WTC11 (cell line): ENCODE measurements at regions not wholly inside any gene's neighbourhood (a gene's known extent, or its start where the extent isn't known, plus 50 kb on each side); places are given as distances from the start of the nearest gene placed in this dataset.

Experiments used
- ATAC-seq: fragments of 200-7000 bp; cut with Tn5 transposase; 2 replicates; pipeline ENCODE4 v1.10.0; 2021; ENCODE audit warnings: mild to moderate bottlenecking, moderate library complexity
- CTCF ChIA-PET: fragments of 300-600 bp; sonication (Branson Sonifier 250); formaldehyde crosslinking; loops from one replicate; lab custom pipeline; 2021; ENCODE audit warnings: antibody characterized with exemption; lab: Charles Lee
- POLR2A ChIA-PET: fragments of 350-600 bp; sonication (Branson Sonifier 250); formaldehyde crosslinking; loops from one replicate; lab custom pipeline; 2021; ENCODE audit warnings: antibody characterized with exemption; lab: Charles Lee
- DNase-seq: peaks from one replicate; pipeline ENCODE4 v3.0.0; 2021; ENCODE audit warnings: low spot score
- H3K27ac Mint-ChIP-seq: 2 replicates; pipeline ENCODE4 v1.8.0; 2021; ENCODE audit warnings: mixed read lengths
- H3K27me3 Mint-ChIP-seq: 2 replicates; pipeline ENCODE4 v1.8.0; 2021; ENCODE audit warnings: low read depth, mild to moderate bottlenecking, moderate library complexity, mixed read lengths
- H3K36me3 Mint-ChIP-seq: 2 replicates; pipeline ENCODE4 v1.8.0; 2021; ENCODE audit warnings: mixed read lengths
- H3K4me1 Mint-ChIP-seq: 2 replicates; pipeline ENCODE4 v1.8.0; 2022; ENCODE audit warnings: mixed read lengths
- H3K4me3 Mint-ChIP-seq: 2 replicates; pipeline ENCODE4 v1.8.0; 2021; ENCODE audit warnings: mild to moderate bottlenecking, moderate library complexity, mixed read lengths
- H3K9me3 Mint-ChIP-seq: 2 replicates; pipeline ENCODE4 v1.8.0; 2021; ENCODE audit warnings: mixed read lengths
- FOXJ3 ChIP-seq: sonication (generic); formaldehyde crosslinking; IDR thresholded peaks from 2 replicates; pipeline ENCODE4 v1.9.0; 2021; ENCODE audit warnings: missing genetic modification reagents, mild to moderate bottlenecking, borderline replicate concordance
- GTF2I ChIP-seq: fragments of 250-450 bp; sonication (Bioruptor Pico); conservative IDR thresholded peaks from 2 replicates; pipeline ENCODE4 v1.4.0; 2021; ENCODE audit warnings: mild to moderate bottlenecking
- JAZF1 ChIP-seq: fragments of 250-450 bp; sonication (Bioruptor Pico); IDR thresholded peaks from 2 replicates; pipeline ENCODE4 v1.9.0; 2021; ENCODE audit warnings: moderate library complexity, mild to moderate bottlenecking, inconsistent platforms
- NFE2L1 ChIP-seq: sonication (generic); formaldehyde crosslinking; IDR thresholded peaks from 2 replicates; pipeline ENCODE4 v1.8.1; 2023; ENCODE audit warnings: missing genetic modification reagents
- NR1H2 ChIP-seq: sonication (generic); formaldehyde crosslinking; IDR thresholded peaks from 2 replicates; pipeline ENCODE4 v1.9.0; 2021; ENCODE audit warnings: mild to moderate bottlenecking, moderate library complexity, missing genetic modification reagents
- PRRX2 ChIP-seq: fragments of 250-450 bp; sonication (Bioruptor Pico); IDR thresholded peaks from 2 replicates; pipeline ENCODE4 v1.8.0; 2021; ENCODE audit warnings: mild to moderate bottlenecking
- SP1 ChIP-seq: sonication (generic); formaldehyde crosslinking; conservative IDR thresholded peaks from 2 replicates; pipeline ENCODE4 v1.8.1; 2022; ENCODE audit warnings: missing genetic modification reagents
- ZBTB21 ChIP-seq: sonication (generic); formaldehyde crosslinking; IDR thresholded peaks from 2 replicates; pipeline ENCODE4 v1.8.1; 2023; ENCODE audit warnings: mild to moderate bottlenecking, missing genetic modification reagents, borderline replicate concordance
- ZNF138 ChIP-seq: sonication (generic); formaldehyde crosslinking; conservative IDR thresholded peaks from 2 replicates; pipeline ENCODE4 v1.8.1; 2022; ENCODE audit warnings: mild to moderate bottlenecking, moderate library complexity, missing genetic modification reagents
- ZNF232 ChIP-seq: sonication (generic); formaldehyde crosslinking; IDR thresholded peaks from 2 replicates; pipeline ENCODE4 v1.8.0; 2022; ENCODE audit warnings: mild to moderate bottlenecking, missing genetic modification reagents
- ZNF263 ChIP-seq: sonication (generic); formaldehyde crosslinking; IDR thresholded peaks from 2 replicates; pipeline ENCODE4 v1.8.1; 2022; ENCODE audit warnings: low read depth, mild to moderate bottlenecking, moderate library complexity, missing genetic modification reagents
- ZNF671 ChIP-seq: fragments of 250-450 bp; sonication (Bioruptor Pico); IDR thresholded peaks from 2 replicates; pipeline ENCODE4 v1.8.0; 2021; ENCODE audit warnings: mild to moderate bottlenecking
- TF ChIP-seq, protein P1 (sequence below): fragments of 250-450 bp; sonication (Bioruptor Pico); IDR thresholded peaks from 2 replicates; pipeline ENCODE4 v1.9.0; 2021; ENCODE audit warnings: mild to moderate bottlenecking
- TF ChIP-seq, protein P2 (sequence below): sonication (generic); formaldehyde crosslinking; IDR thresholded peaks from 2 replicates; pipeline ENCODE4 v1.8.1; 2023; ENCODE audit warnings: mild to moderate bottlenecking, missing genetic modification reagents, moderate library complexity
- TF ChIP-seq, protein P3 (sequence below): sonication (generic); formaldehyde crosslinking; IDR thresholded peaks from 2 replicates; pipeline ENCODE4 v1.8.1; 2023; ENCODE audit warnings: mild to moderate bottlenecking, missing genetic modification reagents, borderline replicate concordance
- TF ChIP-seq, protein P4 (sequence below): sonication (generic); formaldehyde crosslinking; IDR thresholded peaks from 2 replicates; pipeline ENCODE4 v1.8.0; 2023; ENCODE audit warnings: missing genetic modification reagents, mild to moderate bottlenecking, borderline replicate concordance
- TF ChIP-seq, protein P5 (sequence below): sonication (generic); formaldehyde crosslinking; IDR thresholded peaks from 2 replicates; pipeline ENCODE4 v1.8.1; 2022; ENCODE audit warnings: low read depth, mild to moderate bottlenecking, moderate library complexity, missing genetic modification reagents, borderline replicate concordance

DNA sequence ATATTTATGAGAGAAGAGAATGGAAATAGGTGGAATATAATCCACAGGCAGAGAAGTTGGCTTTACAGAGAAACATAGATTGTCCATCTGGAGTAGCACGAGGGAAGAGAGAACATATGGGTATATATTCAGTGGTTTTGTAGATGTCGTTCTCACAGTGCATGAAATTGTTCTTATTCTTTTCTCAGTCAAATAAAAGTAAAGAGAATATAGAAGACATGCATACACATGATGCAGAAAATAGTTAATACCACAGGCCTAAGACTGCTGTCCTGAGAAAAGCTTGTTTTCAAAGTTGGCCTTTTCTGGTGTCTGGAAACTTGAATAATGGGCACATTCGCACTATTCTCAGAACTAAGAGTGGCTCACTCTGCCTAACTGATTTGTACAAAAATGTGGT is 378.1 kb downstream of the GABRG1 start:
- DNase-seq (no peak), ATAC-seq (no peak)
- Mint-ChIP-seq H3K36me3 (peaks cover 5% of the 10 kb centered on the region), H3K4me3 (no peak overlapping the region), H3K27ac (no peak overlapping the region), H3K4me1 (no peaks in the 10 kb centered on the region), H3K9me3 (peaks cover 11% of the 10 kb centered on the region), H3K27me3 (no peaks in the 10 kb centered on the region)
- TF ChIP-seq JAZF1 (CRISPR knock-in tag), result no peak
- CTCF ChIA-PET, result interaction anchor here (1.5 kb wide), 1 partner anchor 293 kb away, joined by 5 read pairs; no protein-coding TSS in a partner anchor
- POLR2A ChIA-PET, result no interaction called here

DNA sequence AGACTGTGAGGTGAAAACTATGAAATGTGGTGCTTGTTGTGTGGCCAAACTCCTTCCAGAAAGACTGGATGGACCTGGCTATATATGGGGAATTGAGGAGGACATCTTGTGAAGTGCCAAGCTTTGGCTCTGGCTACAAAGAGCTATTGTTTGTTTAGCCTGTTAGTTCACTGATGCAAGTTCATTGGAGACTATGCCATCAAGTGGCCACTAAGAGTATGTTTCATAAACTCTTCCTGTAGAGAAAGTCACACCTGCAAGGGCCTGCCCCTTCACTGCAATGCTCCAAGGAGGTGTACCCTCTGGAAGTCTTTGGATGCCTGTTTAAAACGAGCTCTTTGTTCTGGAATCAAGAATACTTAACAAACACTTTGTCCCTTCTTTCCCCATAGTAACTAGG is 382.0 kb downstream of the GABRG1 start:
- H3K27ac Mint-ChIP-seq, result no peak overlapping the region
- H3K27me3 Mint-ChIP-seq, result no peaks in the 10 kb centered on the region
- ChIA-PET POLR2A (no interaction called here), CTCF (interaction anchor here (0.5 to 2.3 kb wide), 4 partner anchors 11 to 813 kb away, joined by 3 to 19 read pairs (median 4); no protein-coding TSS in a partner anchor)
- peaks cover 26% of the 10 kb centered on the region for H3K9me3 Mint-ChIP-seq
- ATAC-seq, result peak; percentile 90
- H3K36me3 Mint-ChIP-seq, result peaks cover 14% of the 10 kb centered on the region
- TF ChIP-seq, protein P1, sequence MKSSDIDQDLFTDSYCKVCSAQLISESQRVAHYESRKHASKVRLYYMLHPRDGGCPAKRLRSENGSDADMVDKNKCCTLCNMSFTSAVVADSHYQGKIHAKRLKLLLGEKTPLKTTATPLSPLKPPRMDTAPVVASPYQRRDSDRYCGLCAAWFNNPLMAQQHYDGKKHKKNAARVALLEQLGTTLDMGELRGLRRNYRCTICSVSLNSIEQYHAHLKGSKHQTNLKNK (CRISPR knock-in tag), result no peak
- TF ChIP-seq, protein P2, sequence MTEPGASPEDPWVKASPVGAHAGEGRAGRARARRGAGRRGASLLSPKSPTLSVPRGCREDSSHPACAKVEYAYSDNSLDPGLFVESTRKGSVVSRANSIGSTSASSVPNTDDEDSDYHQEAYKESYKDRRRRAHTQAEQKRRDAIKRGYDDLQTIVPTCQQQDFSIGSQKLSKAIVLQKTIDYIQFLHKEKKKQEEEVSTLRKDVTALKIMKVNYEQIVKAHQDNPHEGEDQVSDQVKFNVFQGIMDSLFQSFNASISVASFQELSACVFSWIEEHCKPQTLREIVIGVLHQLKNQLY (CRISPR knock-in tag), result no peak
- TF ChIP-seq, protein P3, sequence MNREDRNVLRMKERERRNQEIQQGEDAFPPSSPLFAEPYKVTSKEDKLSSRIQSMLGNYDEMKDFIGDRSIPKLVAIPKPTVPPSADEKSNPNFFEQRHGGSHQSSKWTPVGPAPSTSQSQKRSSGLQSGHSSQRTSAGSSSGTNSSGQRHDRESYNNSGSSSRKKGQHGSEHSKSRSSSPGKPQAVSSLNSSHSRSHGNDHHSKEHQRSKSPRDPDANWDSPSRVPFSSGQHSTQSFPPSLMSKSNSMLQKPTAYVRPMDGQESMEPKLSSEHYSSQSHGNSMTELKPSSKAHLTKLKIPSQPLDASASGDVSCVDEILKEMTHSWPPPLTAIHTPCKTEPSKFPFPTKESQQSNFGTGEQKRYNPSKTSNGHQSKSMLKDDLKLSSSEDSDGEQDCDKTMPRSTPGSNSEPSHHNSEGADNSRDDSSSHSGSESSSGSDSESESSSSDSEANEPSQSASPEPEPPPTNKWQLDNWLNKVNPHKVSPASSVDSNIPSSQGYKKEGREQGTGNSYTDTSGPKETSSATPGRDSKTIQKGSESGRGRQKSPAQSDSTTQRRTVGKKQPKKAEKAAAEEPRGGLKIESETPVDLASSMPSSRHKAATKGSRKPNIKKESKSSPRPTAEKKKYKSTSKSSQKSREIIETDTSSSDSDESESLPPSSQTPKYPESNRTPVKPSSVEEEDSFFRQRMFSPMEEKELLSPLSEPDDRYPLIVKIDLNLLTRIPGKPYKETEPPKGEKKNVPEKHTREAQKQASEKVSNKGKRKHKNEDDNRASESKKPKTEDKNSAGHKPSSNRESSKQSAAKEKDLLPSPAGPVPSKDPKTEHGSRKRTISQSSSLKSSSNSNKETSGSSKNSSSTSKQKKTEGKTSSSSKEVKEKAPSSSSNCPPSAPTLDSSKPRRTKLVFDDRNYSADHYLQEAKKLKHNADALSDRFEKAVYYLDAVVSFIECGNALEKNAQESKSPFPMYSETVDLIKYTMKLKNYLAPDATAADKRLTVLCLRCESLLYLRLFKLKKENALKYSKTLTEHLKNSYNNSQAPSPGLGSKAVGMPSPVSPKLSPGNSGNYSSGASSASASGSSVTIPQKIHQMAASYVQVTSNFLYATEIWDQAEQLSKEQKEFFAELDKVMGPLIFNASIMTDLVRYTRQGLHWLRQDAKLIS, result no peak
- no peak for TF ChIP-seq NFE2L1 (CRISPR knock-in tag)
- no peak overlapping the region for H3K4me3 Mint-ChIP-seq
- no peak for DNase-seq
- no peaks in the 10 kb centered on the region for H3K4me1 Mint-ChIP-seq

DNA sequence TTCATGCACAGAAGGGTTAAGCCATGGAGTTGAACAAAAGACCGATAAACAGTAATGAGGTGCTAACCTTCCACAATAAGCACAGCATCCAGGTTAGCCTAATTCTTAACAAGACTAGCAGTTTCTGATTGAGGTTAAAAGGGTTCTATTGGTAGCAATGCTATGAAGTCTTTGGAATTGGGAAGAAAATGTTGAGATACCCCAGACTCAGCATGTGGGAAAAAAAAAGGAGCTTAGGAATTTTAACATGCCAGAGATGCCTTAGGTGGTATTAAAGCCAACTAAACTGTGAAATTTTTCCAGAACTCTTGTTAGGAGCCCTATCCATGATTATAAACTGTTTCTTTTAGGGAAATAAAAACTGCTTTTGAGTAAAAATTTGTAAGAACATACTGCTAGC is 391.7 kb downstream of the GABRG1 start:
- Mint-ChIP-seq H3K4me3 (no peak overlapping the region), H3K36me3 (no peaks in the 10 kb centered on the region), H3K9me3 (no peaks in the 10 kb centered on the region), H3K27ac (no peak overlapping the region), H3K27me3 (no peaks in the 10 kb centered on the region; the same call in 1 of the 2 replicates), H3K4me1 (0 out of 2 replicates have a peak, but pooled peaks cover 3% of the 10 kb centered on the region)
- ChIA-PET CTCF (no interaction called here), POLR2A (no interaction called here)
- TF ChIP-seq ZNF232 (CRISPR knock-in tag) (no peak), ZNF671 (CRISPR knock-in tag) (no peak), NR1H2 (CRISPR knock-in tag) (no peak), FOXJ3 (CRISPR knock-in tag) (no peak)
- DNase-seq (no peak), ATAC-seq (no peak)

DNA sequence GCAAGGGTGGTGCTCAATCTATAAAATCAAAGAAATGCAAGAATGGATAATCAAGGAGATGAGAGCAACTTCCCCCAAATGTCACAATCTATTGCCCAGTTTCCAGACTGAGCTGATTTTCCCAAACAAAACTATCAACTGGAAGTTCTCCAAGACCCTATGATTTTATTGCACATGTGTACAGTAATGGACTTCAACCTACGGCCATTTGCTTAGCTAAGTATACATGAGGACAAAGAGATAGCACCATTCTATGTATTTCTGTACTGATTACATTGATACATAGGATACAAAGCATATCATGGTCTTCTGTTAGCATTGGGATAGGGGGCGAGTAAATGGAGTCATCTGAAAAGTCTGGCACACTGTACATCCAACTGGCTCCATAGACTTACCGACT is 407.8 kb downstream of the GABRG1 start:
- Mint-ChIP-seq H3K4me3 (no peak overlapping the region), H3K9me3 (peaks cover 17% of the 10 kb centered on the region), H3K4me1 (peaks cover 2% of the 10 kb centered on the region; the same call in 1 of the 2 replicates), H3K27ac (no peak overlapping the region), H3K27me3 (no peaks in the 10 kb centered on the region; the same call in 1 of the 2 replicates), H3K36me3 (no peaks in the 10 kb centered on the region)
- POLR2A ChIA-PET, result no interaction called here
- ATAC-seq, result no peak
- TF ChIP-seq ZBTB21 (no peak), PRRX2 (CRISPR knock-in tag) (no peak), GTF2I (CRISPR knock-in tag) (no peak), ZNF263 (no peak), ZNF671 (CRISPR knock-in tag) (no peak), SP1 (CRISPR knock-in tag) (no peak), ZNF138 (CRISPR knock-in tag) (no peak)
- TF ChIP-seq, protein P4, sequence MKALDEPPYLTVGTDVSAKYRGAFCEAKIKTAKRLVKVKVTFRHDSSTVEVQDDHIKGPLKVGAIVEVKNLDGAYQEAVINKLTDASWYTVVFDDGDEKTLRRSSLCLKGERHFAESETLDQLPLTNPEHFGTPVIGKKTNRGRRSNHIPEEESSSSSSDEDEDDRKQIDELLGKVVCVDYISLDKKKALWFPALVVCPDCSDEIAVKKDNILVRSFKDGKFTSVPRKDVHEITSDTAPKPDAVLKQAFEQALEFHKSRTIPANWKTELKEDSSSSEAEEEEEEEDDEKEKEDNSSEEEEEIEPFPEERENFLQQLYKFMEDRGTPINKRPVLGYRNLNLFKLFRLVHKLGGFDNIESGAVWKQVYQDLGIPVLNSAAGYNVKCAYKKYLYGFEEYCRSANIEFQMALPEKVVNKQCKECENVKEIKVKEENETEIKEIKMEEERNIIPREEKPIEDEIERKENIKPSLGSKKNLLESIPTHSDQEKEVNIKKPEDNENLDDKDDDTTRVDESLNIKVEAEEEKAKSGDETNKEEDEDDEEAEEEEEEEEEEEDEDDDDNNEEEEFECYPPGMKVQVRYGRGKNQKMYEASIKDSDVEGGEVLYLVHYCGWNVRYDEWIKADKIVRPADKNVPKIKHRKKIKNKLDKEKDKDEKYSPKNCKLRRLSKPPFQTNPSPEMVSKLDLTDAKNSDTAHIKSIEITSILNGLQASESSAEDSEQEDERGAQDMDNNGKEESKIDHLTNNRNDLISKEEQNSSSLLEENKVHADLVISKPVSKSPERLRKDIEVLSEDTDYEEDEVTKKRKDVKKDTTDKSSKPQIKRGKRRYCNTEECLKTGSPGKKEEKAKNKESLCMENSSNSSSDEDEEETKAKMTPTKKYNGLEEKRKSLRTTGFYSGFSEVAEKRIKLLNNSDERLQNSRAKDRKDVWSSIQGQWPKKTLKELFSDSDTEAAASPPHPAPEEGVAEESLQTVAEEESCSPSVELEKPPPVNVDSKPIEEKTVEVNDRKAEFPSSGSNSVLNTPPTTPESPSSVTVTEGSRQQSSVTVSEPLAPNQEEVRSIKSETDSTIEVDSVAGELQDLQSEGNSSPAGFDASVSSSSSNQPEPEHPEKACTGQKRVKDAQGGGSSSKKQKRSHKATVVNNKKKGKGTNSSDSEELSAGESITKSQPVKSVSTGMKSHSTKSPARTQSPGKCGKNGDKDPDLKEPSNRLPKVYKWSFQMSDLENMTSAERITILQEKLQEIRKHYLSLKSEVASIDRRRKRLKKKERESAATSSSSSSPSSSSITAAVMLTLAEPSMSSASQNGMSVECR (CRISPR knock-in tag), result no peak
- TF ChIP-seq, protein P5, sequence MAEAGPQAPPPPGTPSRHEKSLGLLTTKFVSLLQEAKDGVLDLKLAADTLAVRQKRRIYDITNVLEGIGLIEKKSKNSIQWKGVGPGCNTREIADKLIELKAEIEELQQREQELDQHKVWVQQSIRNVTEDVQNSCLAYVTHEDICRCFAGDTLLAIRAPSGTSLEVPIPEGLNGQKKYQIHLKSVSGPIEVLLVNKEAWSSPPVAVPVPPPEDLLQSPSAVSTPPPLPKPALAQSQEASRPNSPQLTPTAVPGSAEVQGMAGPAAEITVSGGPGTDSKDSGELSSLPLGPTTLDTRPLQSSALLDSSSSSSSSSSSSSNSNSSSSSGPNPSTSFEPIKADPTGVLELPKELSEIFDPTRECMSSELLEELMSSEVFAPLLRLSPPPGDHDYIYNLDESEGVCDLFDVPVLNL (CRISPR knock-in tag), result no peak
- TF ChIP-seq, protein P1 (CRISPR knock-in tag), result no peak
- CTCF ChIA-PET, result no interaction called here
- DNase-seq, result no peak
